D341Med (cell line): ENCODE measurements at regions not wholly inside any gene's neighbourhood (a gene's known extent, or its start where the extent isn't known, plus 50 kb on each side); places are given as distances from the start of the nearest gene placed in this dataset.

Experiments used
- DNase-seq: peaks from one replicate; pipeline ENCODE4 v3.0.0; 2012; ENCODE audit warnings: low spot score

GRCh38 chr1:182193908-182194550 lies 132.5 kb upstream of the ZNF648 start:
- DNase-seq = no peak

- no peak for DNase-seq
Observed at GRCh38 chr1:182192966-182193365, 131.5 kb upstream of the ZNF648 start.

DNA sequence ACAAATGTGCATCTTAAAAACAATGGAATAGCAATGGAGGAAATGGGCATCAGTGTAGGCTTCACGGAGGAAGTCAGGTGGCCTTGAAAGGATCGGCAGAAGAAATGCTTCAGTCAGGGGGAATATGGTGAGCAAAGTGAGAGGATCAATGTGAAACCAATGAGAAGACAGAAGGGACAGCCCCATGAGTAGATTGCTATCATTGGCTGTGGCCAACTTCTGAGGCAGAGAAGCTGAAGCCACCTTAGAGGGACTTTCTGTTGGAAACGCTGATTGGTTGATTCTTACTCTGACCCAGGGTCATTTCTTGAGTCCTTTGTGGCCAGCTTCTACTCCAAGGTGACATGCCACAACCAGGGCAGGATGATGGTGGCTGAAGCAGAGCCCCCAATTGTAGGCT lies 130.7 kb upstream of the ZNF648 start:
- no peak for DNase-seq

DNA sequence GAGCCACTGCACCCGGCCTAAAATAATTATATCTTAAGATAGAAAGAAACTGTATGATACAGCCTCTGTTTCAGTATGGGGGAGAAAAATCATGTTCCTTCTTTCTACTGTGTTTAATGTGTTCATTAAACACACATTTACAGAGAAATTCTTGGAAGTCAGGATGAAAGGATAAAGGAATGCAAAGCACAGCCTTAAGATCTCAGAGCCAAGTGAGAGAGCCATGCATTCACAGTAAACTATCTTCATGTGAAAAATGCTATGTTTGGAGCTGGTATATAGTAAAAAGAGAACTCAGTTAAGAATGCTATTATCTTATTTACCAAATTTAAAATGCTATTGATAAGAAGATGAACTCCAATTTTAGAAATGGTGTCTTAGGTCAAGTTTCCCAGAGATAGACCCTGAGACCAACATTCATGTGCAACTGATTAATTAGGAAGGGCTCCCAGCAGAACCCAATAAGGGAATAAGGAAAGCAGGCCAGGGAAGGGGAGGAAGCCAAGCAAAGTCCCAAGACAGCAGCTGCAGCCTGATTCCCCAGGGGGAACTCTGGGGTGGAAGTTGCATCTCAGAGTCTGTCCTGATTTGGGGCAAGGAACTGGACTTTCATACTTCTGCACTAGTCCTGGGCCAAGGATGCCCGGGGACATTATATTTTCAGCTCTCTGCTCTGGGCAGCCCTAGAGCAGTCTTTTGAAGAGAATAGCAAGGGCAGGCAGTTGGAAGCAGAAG lies 130.0 kb upstream of the ZNF648 start:
- DNase-seq = no peak

DNA sequence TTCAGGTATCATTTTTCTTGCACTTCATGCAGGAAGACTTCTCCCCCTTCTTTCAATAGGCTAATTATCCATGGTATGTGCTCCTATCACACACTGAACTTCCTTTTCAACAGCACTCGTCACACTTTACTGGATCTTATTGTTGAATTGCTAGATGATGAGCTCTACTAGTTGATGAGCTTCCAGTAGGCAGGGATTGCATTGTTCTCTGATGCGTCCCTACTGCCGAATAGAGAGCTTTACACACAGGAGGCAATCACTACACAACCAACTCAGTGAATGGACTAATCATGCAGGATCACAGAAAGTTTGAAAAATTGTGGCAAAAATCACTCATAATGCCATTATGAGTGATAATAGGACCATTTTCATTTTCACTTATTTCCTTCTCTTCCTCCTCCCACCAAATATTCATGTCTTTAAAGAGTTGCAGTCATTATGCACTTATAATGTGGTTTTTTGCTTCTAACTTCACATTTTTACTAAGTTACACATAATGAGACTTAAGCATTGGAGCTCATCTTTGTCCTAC lies 128.1 kb upstream of the ZNF648 start:
- no peak for DNase-seq

- DNase-seq = no peak
Observed at GRCh38 chr1:182186757-182187146, 125.2 kb upstream of the ZNF648 start.

DNA sequence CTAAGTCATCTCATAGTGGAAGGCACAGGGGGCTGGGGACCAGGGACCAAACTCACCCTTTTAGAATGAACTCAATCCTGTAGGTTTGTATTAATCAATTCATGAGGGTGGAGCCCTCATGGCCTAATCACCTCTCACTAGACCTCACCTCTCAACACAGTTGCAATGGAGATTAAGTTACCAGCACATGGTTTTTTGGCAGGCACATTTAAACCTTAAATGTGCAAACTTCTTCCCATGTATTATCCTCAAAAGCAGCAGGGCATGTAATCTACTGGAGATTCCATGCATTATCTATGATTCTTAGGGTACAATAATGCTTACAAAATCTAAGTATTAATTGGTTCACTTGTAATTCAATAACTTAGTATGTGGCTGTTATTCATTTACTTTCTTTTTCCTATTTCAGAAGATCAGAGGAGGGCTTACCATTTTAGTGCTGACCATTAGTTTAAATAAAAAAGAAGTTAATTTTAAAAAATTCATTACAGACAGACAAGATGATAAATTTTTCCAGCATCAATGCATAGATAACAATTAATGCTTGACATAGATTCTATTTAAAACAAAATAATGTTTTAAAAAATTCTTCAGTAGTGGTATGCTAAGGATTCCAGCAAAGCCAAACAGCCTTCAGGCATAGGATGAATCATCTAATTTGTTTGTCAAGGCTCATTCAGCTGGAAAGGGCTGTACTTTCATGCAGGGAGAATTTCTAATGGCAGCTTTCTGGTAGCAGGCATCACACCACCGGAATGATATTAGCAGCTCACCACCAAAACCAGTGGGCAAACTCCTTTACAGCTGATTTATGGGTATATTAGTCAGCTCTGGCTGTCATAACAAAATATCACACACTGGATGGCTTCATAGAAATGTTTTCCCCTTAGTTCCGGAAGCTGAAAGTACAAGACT lies 124.6 kb upstream of the ZNF648 start:
- no peak for DNase-seq

- DNase-seq = no peak
Observed at GRCh38 chr1:182185136-182185535, 123.6 kb upstream of the ZNF648 start.

DNA sequence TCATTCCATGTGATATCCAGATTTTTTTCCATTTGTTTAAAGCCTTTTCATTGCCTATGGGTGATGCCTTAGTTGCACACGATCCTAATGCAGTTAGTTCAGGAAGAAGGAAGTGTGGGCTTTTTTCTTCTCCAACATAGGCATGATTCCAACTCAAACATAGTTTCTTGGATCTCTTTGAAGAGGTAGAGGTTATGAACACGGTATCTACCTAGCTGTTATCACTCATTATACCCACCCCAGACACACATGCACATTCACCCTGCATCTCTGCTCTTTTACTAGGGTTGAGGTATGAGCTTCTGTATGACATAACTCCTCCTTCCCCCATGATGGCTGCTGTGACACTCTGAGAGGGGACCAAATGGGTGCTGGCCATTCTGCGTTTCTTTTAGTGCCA lies 122.1 kb upstream of the ZNF648 start:
- no peak for DNase-seq

DNA sequence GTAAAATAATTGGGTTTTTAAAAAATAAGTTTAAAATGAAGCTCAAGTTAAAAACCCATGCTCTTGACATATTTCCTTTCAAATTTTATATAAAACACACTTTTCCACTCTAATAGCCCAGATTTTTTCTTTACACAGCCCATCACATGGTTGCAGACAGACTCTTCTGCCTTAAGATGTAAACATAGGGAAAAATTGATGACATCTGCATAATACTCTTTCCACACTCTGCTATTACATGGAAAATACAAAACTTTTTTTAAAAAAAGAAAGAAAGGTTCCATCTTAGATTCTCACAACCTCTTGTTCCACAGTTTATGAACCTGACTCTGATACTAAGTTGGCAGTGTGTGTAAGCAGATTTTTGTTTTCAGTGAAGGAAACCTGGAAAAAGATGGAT lies 120.8 kb upstream of the ZNF648 start:
- DNase-seq = no peak

GRCh38 chr1:182181167-182181572 lies 119.7 kb upstream of the ZNF648 start:
- DNase-seq = no peak

- no peak for DNase-seq
Observed at GRCh38 chr1:182175361-182175931, 113.9 kb upstream of the ZNF648 start.

DNA sequence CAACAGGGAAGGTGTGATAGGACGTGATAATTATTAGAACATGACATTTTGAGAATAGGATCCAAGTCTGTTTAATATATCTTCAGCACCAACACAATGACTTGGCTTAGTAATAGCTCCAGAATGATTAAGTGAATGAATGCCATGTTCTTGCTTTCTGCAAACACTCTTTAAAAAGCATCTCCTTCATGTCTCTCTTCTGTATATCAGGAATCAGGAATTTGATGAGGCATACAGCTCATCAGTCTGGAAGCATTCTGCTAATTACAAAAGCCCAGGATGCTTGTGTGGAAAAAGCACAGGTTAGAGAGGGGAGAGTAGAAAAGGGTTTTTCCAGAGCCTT lies 113.0 kb upstream of the ZNF648 start:
- DNase-seq = no peak

- no peak for DNase-seq
Observed at GRCh38 chr1:182173808-182174512, 112.4 kb upstream of the ZNF648 start.

GRCh38 chr1:182172699-182173098 lies 111.2 kb upstream of the ZNF648 start:
- DNase-seq = no peak

GRCh38 chr1:182170891-182171461 lies 109.5 kb upstream of the ZNF648 start:
- DNase-seq = no peak

- no peak for DNase-seq
Observed at GRCh38 chr1:182169203-182169602, 107.7 kb upstream of the ZNF648 start.

DNA sequence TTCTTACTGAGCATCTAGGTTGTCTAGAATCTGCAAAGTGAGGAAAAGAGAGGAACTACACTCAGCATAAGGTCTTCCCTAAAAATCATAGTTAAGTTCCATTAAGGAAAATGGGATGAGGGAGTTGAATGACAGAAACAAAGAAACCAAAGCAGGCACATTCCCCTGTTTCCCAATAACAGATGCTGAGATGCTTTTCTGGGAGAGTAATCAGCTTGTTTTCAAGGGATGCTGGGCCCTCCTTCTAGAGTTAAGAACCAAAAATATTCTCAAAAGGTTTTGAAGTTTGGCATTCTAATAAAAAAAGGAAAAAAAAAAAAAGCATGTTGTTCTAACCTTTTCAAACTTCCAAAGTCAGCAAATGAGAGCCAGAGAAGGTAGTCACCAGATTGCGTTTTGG lies 105.2 kb upstream of the ZNF648 start:
- DNase-seq = no peak

DNA sequence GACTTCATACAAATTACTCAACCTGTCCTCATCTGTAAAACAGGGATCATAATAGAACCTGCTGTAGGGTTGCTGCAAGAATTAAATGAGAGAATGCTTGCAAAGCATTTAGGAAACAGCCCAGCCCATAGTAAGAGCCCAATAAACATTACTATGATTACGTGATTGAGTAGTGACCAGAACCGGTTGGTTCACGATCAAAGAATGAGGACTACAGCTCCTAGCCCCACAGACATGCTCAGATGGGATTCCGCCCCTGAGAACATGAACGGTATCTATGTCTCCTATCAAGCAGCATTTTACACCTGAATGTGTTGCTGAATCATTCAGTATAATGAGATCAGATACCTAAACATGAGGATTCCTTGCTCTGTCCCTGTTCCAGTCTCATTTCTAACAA lies 104.8 kb upstream of the ZNF648 start:
- no peak for DNase-seq

DNA sequence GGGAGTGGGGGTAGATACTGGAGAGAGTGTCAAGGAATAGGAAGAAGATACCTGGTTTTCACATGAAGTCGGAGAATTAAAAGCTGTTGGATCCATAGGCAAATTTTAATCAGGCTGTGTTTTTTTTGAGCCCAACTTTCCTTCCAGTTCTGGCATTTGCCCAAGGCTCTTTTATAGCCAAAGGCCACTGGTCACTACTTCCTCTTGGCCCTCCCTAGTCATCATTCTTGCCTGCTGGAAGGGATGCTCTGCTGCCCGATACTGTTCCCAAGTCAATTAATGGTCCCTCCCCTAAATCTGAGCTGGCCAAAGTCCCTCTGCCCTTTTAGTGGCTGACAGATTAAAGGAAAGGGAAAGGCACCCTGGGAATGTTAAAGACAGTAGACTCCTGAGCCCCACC lies 102.8 kb upstream of the ZNF648 start:
- no peak for DNase-seq

DNA sequence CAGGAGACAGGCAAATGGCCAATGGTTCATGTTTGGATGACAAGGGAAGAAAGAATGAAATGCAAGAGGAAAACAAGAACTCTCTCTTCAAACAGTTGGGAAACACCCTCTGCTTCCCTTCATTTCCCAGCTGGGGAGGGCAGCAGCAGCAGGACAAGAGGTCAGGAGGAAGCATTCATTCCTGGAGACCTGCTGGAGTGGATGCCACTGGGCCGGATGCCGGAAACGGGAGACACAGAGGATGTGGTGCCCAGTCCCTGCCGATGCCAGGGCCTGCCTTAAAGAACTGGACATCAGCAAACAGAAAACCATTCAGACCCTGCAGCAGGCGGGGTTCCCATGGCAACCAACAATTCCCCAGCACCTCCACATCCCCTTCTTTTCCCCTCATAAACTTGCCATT lies 102.3 kb upstream of the ZNF648 start:
- no peak for DNase-seq
